NCI-H1092 (cell line): ENCODE measurements at regions not wholly inside any gene's neighbourhood (a gene's known extent, or its start where the extent isn't known, plus 50 kb on each side); places are given as distances from the start of the nearest gene placed in this dataset.

ENCODE experiments used
- DNase-seq: peaks from one replicate; lab custom pipeline; 2025; lab: John Stamatoyannopoulos, UW

- no peak for DNase-seq
Measured at GRCh38 chr10:28811639-28812349, 134.5 kb downstream of the BAMBI start.

GRCh38 chr10:28812384-28813372 is 135.4 kb downstream of the BAMBI start:
- DNase-seq = no peak

DNA sequence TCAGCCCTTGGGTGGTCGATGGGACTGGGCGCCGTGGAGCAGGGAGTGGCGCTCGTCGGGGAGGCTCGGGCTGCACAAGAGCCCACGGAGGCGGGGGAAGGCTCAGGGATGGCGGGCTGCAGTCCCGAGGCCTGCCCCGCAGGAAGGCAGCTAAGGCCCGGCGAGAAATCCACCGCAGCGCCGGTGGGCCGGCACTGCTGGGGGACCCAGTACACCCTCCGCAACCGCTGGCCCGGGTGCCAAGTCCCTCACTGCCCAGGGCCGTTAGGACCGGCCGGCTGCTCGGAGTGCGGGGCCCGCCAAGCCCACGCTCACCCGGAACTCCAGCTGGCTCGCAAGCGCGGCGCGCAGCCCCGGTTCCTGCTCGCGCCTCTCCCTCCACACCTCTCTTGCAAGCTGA is 138.4 kb downstream of the BAMBI start:
- no peak for DNase-seq

GRCh38 chr10:28822719-28823464 is 145.6 kb downstream of the BAMBI start:
- no peak for DNase-seq

DNA sequence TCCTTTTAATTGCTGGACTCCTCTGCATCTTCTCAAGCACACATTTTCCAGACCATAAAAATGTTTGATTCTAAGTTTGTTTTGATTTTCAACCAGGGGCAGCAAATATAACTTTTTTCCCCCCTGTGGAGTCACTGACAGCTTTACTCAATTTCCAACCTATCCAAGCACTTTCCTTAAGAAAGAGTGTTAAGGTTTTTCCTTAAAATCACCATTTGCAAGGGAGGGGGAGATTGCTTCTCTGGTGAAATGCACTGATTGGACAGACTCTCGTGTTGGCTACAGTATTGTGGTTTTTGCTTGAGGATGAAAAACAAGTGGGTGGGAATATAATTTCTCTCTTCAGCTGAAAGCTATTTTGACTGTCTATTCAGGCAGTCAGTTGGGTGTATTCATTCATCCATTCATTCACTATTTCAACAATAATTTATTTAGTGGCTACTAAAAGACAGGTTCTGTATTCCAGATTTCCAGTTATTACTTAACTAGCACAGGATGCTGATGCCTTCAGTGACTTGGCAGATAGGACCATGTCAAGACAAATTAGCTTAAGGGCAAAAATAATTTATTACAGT is 146.3 kb downstream of the BAMBI start:
- DNase-seq = no peak

- DNase-seq = no peak
Measured at GRCh38 chr10:28833313-28833712, 156.0 kb downstream of the BAMBI start.

DNA sequence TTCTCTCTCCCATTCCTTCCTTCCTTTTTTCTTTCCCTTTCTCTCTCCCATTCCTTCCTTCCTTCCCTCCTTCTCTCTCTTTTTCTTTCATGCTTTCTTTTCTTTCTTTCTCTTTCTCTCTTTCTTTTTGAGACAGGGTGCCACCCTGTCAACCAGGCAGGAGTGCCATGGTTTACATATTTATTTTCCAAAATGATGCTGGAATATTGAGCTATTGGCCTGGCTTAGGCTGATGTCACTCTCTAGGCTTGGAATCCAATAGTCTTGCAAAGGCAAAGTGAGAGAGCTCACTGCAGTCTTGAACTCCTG is 159.1 kb downstream of the BAMBI start:
- DNase-seq = no peak

- DNase-seq = no peak
Measured at GRCh38 chr10:28837613-28838390, 160.5 kb downstream of the BAMBI start.

DNA sequence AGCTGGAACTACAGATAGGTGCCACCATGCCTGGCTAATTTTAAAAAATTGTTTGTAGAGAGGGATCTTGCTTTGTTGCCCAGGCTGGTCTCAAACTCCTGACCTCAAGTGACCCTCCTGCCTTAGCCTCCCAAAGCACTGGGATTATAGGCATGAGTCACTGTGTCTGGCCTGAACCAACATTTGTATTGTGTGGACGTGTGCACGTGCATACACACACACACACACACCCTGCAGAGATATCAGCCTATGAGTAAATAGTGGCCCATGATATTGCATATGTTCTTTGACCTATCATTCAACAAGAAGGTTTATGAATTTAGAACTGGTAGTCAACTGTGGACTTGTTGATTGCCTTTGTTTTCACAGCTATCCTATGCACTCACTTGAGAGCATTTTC is 161.6 kb downstream of the BAMBI start:
- DNase-seq = no peak

DNA sequence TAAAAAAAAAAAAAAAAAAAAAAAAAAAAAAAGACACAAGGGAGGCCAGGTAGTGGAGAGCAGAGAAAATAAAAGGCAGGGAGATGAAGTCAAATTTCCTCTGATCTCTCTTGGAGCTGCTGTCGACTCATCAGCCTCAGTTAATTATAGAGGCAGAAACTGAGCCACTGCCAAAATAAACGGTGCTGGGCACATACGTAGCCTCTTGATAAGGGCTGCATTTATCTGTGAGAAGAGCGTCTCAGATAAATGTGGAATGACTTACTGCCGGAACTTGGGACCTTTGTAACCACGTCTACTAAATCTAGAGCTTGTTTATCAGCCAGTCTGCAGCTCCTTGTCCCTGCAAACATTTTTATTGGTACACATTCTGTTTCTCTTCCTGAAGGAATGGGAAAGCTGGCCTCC is 162.3 kb downstream of the BAMBI start:
- peak; percentile 67 for DNase-seq

DNA sequence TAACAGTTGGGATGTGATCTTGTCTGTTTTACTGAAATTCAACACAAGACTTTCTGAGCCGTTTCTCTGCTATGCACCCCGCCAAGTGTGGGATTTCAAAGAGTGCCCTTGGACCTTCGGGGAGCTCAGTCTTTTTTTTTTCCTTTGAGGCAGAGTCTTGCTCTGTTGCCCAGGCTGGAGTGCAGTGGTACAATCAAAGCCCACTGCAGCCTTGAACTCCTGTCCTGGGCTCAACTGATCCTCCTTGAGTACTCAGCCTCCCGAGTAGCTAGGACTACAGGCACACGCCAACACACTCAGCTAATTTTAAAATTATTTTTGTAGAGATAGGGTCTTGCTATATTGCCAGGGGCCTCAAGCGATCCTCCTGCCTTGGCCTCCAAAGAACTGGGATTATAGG is 162.9 kb downstream of the BAMBI start:
- DNase-seq = no peak

DNA sequence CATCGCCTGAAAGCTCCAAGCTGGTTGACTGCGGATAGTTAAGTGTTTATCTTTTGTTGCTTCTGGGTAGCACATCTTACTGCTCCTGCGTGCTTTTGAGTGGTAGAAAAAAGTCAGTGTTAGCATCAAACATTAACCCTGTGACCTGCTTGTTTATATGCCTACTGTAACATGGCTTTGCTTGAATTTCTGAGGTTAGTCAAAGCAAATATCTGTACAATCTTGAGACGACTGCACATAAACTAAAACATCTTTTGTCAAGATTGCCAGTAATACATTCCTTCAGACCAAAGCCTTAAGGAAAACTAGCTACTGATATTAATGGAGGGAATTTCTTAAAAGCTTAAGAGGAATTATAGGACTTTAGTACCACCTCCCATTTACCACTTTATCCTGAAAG is 163.7 kb downstream of the BAMBI start:
- DNase-seq = no peak

DNA sequence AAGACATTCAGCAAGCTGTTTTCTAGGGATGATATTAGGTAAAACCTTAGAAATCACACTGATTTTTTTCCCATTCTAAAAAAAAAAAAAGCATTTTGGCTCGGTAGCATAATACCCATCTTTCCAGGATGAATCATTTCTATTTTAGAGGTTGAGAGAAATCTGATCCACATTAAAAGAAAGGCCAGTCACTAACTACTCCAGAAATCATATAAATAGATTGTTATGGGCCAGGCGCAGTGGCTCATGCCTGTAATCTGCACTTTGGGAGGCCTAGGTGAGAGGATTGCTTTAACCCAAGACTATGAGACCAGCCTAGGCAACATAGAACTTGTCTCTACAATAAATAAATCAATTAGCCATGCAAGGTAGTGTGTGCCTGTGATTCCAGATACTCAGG is 164.3 kb downstream of the BAMBI start:
- no peak for DNase-seq

- DNase-seq = no peak
Measured at GRCh38 chr10:28842321-28842720, 165.0 kb downstream of the BAMBI start.

DNA sequence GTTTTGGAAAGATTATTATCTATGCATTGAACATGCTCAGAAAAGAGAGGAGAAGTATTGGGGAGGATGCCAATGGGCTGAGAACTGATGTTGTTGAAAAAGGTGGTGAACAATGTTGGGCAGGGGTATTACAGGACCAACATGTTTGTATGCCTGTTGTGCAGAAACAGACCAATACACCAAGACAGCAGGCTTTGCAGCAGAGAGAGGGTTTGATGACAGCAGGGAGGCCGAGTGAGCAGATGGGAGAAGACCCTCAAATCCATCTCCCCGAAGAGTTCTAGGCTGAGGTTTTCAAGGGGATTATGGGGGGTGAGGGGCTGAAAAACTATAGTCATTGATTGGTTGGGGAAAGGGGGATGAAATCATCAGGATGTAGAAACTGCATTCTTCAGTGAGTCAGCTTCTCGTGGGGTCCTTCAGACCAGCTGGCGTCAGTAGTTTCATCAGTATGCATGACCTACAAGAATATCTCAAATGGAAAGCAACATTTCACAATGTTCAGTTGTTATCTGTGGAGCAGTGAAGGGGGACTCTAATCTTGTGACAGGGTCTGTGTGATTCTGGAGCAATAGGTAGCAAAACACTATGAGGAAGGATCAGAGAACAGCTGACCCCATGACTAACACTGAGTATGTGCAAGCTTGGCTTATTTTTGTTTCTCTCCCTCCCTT is 167.8 kb downstream of the BAMBI start:
- no peak for DNase-seq

DNA sequence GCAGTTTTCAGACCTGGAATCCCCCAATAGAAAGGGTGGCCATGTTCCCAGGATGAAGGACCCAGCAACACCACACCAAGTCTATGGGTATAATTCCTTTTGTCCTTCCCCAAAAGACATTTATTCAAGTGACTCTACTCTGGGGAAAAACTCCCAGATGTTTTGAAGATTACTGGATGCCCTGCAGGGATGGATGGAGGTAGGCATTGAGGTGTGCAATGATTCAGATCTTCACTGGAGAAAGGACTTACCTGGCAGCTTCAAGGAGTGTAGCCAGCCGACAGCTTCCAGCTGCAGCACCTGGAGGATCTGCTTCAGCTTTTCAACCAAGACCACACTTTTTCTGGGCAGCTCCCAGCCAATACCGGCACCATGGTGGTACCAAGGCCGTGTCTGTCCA is 172.0 kb downstream of the BAMBI start:
- no peak for DNase-seq

GRCh38 chr10:28849821-28850220 is 172.5 kb downstream of the BAMBI start:
- DNase-seq = no peak

GRCh38 chr10:28850784-28851183 is 173.5 kb downstream of the BAMBI start:
- no peak for DNase-seq

DNA sequence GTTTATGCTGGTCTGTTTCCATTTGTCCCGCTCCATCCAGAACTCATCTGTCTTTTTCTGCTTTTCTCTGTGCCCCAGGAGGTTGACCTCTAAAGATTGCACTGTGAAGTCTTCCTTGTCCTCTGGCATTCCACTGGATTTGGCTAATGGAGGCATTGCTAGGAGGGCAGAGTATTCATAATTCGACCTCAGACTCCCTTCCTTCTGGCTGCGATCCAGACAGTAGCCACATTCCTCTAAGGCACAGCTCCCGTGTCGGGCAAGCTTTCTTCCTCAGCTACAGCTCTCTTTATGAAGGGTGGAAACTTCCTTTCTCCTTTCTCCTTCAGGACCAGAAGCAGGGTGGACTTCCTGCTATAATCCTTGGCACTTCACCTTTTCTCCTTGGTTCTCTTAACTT is 175.9 kb downstream of the BAMBI start:
- no peak for DNase-seq

DNA sequence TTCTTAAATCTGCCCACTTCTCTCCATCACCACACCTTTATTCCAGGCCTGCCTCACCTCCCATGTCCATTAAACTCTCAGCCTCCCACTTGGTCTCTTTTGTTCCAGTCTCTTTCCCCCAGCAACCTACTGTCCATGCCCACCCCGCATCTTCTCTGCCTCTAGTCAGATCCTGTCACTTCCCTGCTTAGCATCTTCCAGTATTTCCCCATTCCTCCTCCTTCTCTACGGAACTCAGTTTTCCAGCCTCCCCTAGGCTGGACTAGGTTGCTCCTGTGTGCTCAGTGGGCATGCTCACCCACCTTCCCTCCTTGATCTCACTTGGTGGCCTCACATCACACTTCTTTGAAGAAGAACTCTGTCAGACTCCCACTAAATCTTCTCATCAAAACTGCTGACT is 179.8 kb downstream of the BAMBI start:
- DNase-seq = no peak

DNA sequence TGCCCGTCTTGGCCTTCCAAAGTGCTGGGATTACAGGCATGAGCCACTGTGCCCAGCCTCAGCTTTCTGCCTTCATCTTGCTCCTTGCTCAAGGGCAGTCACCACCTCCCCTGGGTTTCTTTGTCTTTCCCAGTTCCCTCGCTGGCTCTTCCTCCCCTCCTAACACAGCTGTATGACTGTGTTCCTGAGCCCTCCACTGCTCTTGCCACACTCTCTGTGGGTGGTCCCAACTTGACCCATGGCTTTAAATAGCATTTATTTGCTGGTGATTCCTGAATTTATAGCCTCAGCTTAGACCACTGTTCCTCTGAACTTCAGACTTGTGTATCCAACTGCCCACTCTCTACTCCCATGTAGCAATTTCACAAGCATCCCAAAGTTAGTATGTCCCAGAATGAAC is 181.3 kb downstream of the BAMBI start:
- no peak for DNase-seq
